Neural progenitor cell (in vitro differentiated cells): ENCODE measurements at regions not wholly inside any gene's neighbourhood (a gene's known extent, or its start where the extent isn't known, plus 50 kb on each side); places are given as distances from the start of the nearest gene placed in this dataset.
"Not testable (repeated sequence)": the region's sequence is repeated elsewhere in the genome, so short reads cannot be mapped to it uniquely, and the experiment has no call there.

Experiments
- DNase-seq: peaks from one replicate; pipeline ENCODE4 v3.0.0-alpha.2; 2016; ENCODE audit warnings: low spot score
- H2AFZ ChIP-seq: fragments of 200-600 bp; sonication (generic); replicated peaks from 2 replicates; pipeline ENCODE4 v1.6.1; 2016; ENCODE audit warnings: antibody characterized with exemption
- H3F3A ChIP-seq: fragments of 200-600 bp; sonication (generic); 2 replicates; pipeline ENCODE4 v1.6.1; 2016; ENCODE audit warnings: antibody characterized with exemption, low read depth
- H3K27ac ChIP-seq: fragments of 200-600 bp; sonication (generic); 2 replicates; pipeline ENCODE4 v1.5.1; 2016; ENCODE audit warnings: mild to moderate bottlenecking
- H3K27me3 ChIP-seq: fragments of 200-600 bp; sonication (generic); 2 replicates; pipeline ENCODE4 v1.6.1; 2016; ENCODE audit warnings: mild to moderate bottlenecking, moderate library complexity
- H3K36me3 ChIP-seq: fragments of 200-600 bp; sonication (generic); 2 replicates; pipeline ENCODE4 v1.5.1; 2016
- H3K4me1 ChIP-seq: fragments of 200-600 bp; sonication (generic); 2 replicates; pipeline ENCODE4 v1.6.1; 2016; ENCODE audit warnings: mixed run types
- H3K4me2 ChIP-seq: fragments of 200-600 bp; sonication (generic); 2 replicates; pipeline ENCODE4 v1.6.1; 2016
- H3K4me3 ChIP-seq: fragments of 200-600 bp; sonication (generic); 2 replicates; pipeline ENCODE4 v1.5.1; 2016
- H3K79me2 ChIP-seq: fragments of 200-600 bp; sonication (generic); 2 replicates; pipeline ENCODE4 v1.6.1; 2016; ENCODE audit warnings: low read depth
- H3K9ac ChIP-seq: fragments of 200-600 bp; sonication (generic); 2 replicates; pipeline ENCODE4 v1.6.1; 2016
- H3K9me3 ChIP-seq: fragments of 200-600 bp; sonication (generic); 2 replicates; pipeline ENCODE4 v1.5.1; 2016; ENCODE audit warnings: low read depth
- H4K20me1 ChIP-seq: fragments of 200-600 bp; sonication (generic); 2 replicates; pipeline ENCODE4 v1.6.1; 2016; ENCODE audit warnings: low read depth
- H3K27ac Mint-ChIP-seq: 3 replicates; pipeline ENCODE4 v1.8.0; 2021; ENCODE audit warnings: mixed read lengths
- H3K27me3 Mint-ChIP-seq: 2 replicates; pipeline ENCODE4 v1.8.0; 2022; ENCODE audit warnings: low read depth, mild to moderate bottlenecking, inconsistent platforms, moderate library complexity, mixed read lengths; ENCODE audit not compliant: insufficient read depth
- H3K36me3 Mint-ChIP-seq: 3 replicates; pipeline ENCODE4 v1.8.0; 2021; ENCODE audit warnings: mixed read lengths
- H3K4me1 Mint-ChIP-seq: 3 replicates; pipeline ENCODE4 v1.8.0; 2021; ENCODE audit warnings: mixed read lengths
- H3K4me3 Mint-ChIP-seq: 3 replicates; pipeline ENCODE4 v1.8.0; 2021; ENCODE audit warnings: mild to moderate bottlenecking, moderate library complexity, mixed read lengths
- H3K9me3 Mint-ChIP-seq: 3 replicates; pipeline ENCODE4 v1.8.0; 2020; ENCODE audit warnings: mixed read lengths

GRCh38 chr15:84476364-84477033 lies 124.3 kb upstream of the ZSCAN2 start:
- H3K4me3 ChIP-seq, H3K4me2 ChIP-seq, H3K9ac ChIP-seq, H3K36me3 ChIP-seq, DNase-seq, H3K27me3 Mint-ChIP-seq, H3K36me3 Mint-ChIP-seq, H2AFZ ChIP-seq, H4K20me1 ChIP-seq, H3K27ac ChIP-seq, H3K27me3 ChIP-seq, H3K4me3 Mint-ChIP-seq, H3K79me2 ChIP-seq, H3F3A ChIP-seq, H3K4me1 Mint-ChIP-seq, H3K27ac Mint-ChIP-seq, H3K4me1 ChIP-seq, H3K9me3 ChIP-seq, H3K9me3 Mint-ChIP-seq: not testable (repeated sequence)

- H3K36me3 Mint-ChIP-seq, H3K27ac Mint-ChIP-seq, H3K79me2 ChIP-seq, H3K36me3 ChIP-seq, H3K4me2 ChIP-seq, H3K4me3 Mint-ChIP-seq, H3K4me3 ChIP-seq, H3K9me3 Mint-ChIP-seq, DNase-seq, H3K27me3 ChIP-seq, H3F3A ChIP-seq, H3K9me3 ChIP-seq, H2AFZ ChIP-seq, H3K4me1 ChIP-seq, H3K9ac ChIP-seq, H4K20me1 ChIP-seq, H3K4me1 Mint-ChIP-seq, H3K27ac ChIP-seq, H3K27me3 Mint-ChIP-seq: not testable (repeated sequence)
Observed at GRCh38 chr15:84477550-84477949, 123.3 kb upstream of the ZSCAN2 start.

GRCh38 chr15:84480174-84480681 lies 120.6 kb upstream of the ZSCAN2 start:
- H3K9ac ChIP-seq, H3K9me3 ChIP-seq, H3K4me1 Mint-ChIP-seq, H4K20me1 ChIP-seq, H3K4me1 ChIP-seq, H3K36me3 ChIP-seq, H3K27ac Mint-ChIP-seq, H3K27me3 Mint-ChIP-seq, H2AFZ ChIP-seq, H3K79me2 ChIP-seq, H3K27me3 ChIP-seq, H3K27ac ChIP-seq, H3K9me3 Mint-ChIP-seq, H3K4me2 ChIP-seq, DNase-seq, H3K4me3 Mint-ChIP-seq, H3K4me3 ChIP-seq, H3F3A ChIP-seq, H3K36me3 Mint-ChIP-seq: not testable (repeated sequence)

GRCh38 chr15:84483859-84484258 lies 117.0 kb upstream of the ZSCAN2 start:
- H3K4me1 Mint-ChIP-seq, H3K4me1 ChIP-seq, H3K9me3 ChIP-seq, H4K20me1 ChIP-seq, H3K9me3 Mint-ChIP-seq, H3K27ac ChIP-seq, DNase-seq, H3K9ac ChIP-seq, H2AFZ ChIP-seq, H3K27ac Mint-ChIP-seq, H3K36me3 Mint-ChIP-seq, H3K4me3 Mint-ChIP-seq, H3K4me3 ChIP-seq, H3K27me3 ChIP-seq, H3F3A ChIP-seq, H3K36me3 ChIP-seq, H3K27me3 Mint-ChIP-seq, H3K79me2 ChIP-seq, H3K4me2 ChIP-seq: not testable (repeated sequence)

- H3F3A ChIP-seq, H3K27me3 Mint-ChIP-seq, H2AFZ ChIP-seq, H3K4me3 Mint-ChIP-seq, H3K27me3 ChIP-seq, H3K9ac ChIP-seq, H3K4me2 ChIP-seq, H3K27ac Mint-ChIP-seq, H3K4me3 ChIP-seq, H3K9me3 Mint-ChIP-seq, DNase-seq, H3K4me1 ChIP-seq, H3K9me3 ChIP-seq, H3K36me3 ChIP-seq, H3K36me3 Mint-ChIP-seq, H3K27ac ChIP-seq, H3K79me2 ChIP-seq, H3K4me1 Mint-ChIP-seq, H4K20me1 ChIP-seq: not testable (repeated sequence)
Observed at GRCh38 chr15:84500165-84500889, 100.5 kb upstream of the ZSCAN2 start.

- not testable (repeated sequence) for DNase-seq, H3K27me3 Mint-ChIP-seq, H4K20me1 ChIP-seq, H3K27me3 ChIP-seq, H2AFZ ChIP-seq, H3K4me3 ChIP-seq, H3K9me3 Mint-ChIP-seq, H3K79me2 ChIP-seq, H3K9me3 ChIP-seq, H3K9ac ChIP-seq, H3K27ac ChIP-seq, H3F3A ChIP-seq, H3K4me1 Mint-ChIP-seq, H3K4me2 ChIP-seq, H3K4me1 ChIP-seq, H3K27ac Mint-ChIP-seq, H3K36me3 Mint-ChIP-seq, H3K36me3 ChIP-seq, H3K4me3 Mint-ChIP-seq
Observed at GRCh38 chr15:84503101-84503500, 97.7 kb upstream of the ZSCAN2 start.
